HG03469 (cell line): ENCODE measurements at regions not wholly inside any gene's neighbourhood (a gene's known extent, or its start where the extent isn't known, plus 50 kb on each side); places are given as distances from the start of the nearest gene placed in this dataset.
A peak's percentile ranks its signal among the peaks of the same experiment; 100 is the strongest.

Experiments
- ATAC-seq: cut with Tn5 transposase; IDR thresholded peaks from one replicate; pipeline ENCODE4 v1.9.1; 2021; ENCODE audit warnings: mild to moderate bottlenecking, moderate library complexity, moderate number of reproducible peaks; ENCODE audit not compliant: unreplicated experiment

DNA sequence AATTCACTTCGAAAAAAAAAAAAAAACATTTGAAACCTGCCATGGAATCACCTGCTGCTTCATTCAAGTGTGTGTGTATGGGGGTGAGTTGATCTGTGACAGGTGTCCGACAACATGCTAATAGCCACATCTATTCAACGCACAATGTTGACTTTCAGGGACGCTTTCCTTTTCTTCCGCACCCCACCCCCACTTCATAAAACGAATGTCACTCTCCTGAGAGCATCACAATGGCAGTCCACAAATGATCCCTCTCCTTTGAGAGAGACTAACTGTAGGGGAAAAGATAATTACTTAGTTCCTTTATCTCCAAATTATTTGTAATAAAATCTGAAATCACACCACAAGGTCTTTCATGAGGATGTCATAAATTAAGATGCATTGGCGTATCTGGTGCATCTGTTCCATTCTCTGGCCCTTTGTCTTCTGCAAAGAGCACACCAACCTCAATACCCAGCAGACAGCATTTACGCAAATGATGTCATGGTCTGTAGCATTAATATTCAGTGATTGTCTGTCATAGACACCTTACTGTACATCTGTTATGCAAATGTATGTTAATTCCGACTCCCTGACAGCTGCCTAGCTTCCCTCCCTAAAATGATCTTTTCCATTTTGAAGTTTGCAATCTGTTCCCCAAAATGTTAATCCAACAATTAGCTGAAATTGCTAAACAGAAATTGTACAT lies 640.0 kb upstream of the BOD1L1 start:
- no peak for ATAC-seq

DNA sequence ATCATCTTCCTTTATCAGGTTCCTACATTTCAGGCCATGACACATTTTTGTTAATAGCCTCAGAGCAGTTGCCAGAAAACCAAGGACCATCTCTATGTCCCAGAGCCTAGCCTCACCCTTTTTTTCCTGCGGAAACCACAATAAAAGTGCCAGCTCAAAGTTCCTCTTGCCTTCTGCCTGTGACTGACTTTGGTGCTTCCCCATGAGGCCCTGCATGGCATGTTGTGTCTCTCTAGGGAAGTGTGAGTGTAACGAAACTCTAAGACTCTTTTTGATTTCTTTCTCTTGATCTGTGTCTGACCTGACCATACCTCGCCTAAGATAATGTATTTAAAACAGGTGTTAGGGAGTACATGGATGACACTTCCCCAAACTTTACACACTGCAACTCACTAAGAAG lies 642.3 kb upstream of the BOD1L1 start:
- ATAC-seq = peak; percentile 63

DNA sequence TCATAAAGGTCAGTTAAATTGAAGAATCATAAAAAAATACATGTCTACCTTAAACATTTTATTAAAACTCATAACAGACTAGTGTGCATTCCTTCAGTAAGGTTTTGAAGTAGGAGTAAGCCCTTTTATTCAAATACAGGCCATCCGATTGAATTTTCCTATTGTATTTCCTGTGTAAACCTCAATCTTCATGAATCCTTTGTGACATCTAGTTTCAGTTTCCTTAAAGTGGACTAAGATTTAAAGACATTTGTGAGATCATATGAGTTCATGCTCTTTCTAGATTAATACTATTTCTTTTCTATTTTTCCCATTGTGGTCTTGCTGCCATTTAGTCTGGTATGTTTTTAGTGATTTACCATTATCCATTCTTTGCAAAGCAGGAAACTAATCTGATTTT lies 644.7 kb upstream of the BOD1L1 start:
- no peak for ATAC-seq

DNA sequence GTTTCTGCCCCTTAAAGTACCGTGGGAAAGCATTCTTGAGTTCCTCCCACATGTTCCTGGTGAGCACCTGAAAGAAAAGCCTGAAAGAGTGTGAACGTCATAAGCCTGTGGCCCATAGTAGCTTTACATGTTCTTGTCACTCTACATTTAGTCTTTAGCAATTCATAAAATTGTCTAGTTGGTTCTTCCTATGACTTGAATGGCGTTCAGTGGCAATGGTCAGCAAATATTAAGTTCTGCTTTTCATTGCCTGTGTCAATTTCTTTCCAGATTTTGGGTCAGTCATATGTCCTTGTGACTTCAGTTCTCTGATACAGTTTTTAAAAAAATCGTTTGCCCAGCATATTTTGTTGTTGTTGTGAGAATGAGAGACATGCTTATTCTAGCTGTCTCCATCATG lies 650.0 kb upstream of the BOD1L1 start:
- ATAC-seq = no peak

DNA sequence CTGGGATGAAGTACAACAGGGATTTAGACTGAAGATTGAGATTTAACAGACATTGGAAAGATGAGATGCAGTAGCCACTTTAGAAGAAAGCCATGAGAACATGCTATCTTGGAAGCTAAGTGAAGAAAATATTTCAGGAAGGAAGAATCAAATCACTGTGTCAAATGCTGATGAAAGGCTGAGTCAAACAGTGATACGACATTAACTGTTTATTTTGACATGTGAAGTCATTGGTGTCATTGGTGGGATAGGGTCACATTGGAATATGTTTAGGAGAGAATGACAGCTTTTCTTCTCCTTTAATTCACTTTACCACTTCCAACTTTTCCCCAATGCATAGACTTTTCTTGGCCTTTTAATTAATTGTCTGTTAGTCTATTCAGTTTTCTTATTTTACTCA lies 653.0 kb upstream of the BOD1L1 start:
- no peak for ATAC-seq

DNA sequence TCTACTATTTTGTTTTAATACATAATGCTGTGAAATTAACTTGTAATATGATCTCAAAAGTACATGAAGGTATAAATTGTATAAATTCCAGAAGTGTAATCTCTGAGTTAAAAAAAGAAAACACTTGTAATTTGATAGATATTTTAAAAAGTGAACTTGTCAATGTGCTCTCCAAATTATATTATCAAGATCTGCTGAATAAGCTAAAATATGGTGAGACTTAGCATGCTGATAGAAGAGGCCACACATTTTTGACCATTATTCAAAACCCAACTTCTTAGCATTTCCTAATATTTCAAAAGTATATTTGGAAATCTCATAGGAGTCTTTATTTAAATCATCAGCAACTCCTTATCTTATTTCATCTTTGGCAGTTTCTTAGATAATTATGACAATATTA lies 657.1 kb upstream of the BOD1L1 start:
- ATAC-seq = no peak

DNA sequence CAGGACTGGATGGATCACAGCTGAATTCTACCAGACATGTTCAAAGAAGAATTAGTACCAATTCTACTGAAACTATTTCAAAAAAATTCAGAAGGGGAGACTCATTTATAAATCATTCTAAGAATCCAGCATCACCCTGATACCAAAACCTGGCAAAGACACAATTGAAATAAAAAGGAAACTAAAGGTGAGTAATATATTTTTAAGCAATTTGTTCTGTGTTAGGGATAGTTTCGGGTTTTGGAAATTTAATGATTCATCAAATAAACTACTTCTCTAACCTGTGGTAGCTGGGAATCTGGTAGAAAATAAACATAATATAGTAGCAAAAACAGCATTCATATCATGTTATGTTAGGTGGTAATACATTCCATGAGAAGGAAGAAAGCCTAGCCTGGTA lies 662.2 kb upstream of the BOD1L1 start:
- no peak for ATAC-seq

DNA sequence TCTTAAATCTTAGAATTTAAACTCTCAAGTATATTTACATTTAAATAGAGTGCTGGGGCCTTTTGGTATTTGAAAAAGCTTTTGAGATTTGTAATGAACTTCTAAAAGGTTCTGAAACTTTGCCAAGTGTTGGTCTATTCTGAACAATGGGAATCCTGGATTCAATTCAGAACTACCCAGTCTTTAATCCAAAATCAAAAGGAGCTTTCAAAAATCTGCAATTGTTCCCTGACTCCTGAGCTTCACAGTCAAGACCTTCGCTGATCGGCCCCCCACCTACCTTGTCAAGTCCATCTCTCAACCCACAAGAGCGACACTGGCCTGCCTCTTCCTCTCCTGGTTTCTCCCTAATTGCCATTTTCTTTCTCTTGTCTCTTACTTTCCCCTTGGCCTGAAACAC lies 666.1 kb upstream of the BOD1L1 start:
- ATAC-seq = no peak

DNA sequence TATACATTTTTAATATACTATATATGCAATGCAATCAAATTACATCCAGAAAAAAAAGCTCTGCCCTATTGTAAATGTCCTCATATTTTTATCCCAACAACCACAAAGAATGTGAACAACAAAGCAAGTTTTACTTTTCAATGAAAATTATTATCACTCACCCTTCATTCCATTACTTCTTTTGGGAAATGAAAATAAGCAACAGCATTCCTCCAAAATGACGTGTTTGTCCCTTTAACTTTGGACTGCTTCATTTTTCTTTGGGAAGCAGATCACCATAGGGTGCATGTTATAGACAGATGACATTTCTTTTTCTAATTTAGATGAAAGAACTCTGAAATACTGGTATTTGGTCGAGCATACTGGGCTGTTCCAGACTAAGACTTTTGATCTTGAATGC lies 667.1 kb upstream of the BOD1L1 start:
- ATAC-seq = no peak

DNA sequence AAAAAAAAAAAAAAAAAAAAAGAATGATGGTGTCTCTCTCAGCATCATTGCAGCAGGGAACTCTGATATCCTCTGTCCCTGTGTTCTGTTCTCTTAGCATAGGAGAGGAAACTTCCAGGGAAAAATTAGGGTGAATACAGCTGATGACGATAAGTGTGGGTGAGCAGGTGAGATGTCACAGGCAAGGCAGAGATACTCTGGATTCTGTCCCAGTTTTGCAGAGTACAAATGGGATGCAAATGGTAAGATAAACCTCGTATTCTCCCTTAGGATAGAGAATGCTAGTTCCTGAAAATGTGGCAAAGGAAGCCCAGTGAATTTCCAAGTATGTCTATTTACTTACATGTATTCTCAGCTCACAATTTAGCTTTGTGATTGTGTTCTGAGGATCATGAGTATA lies 671.6 kb upstream of the BOD1L1 start:
- no peak for ATAC-seq

DNA sequence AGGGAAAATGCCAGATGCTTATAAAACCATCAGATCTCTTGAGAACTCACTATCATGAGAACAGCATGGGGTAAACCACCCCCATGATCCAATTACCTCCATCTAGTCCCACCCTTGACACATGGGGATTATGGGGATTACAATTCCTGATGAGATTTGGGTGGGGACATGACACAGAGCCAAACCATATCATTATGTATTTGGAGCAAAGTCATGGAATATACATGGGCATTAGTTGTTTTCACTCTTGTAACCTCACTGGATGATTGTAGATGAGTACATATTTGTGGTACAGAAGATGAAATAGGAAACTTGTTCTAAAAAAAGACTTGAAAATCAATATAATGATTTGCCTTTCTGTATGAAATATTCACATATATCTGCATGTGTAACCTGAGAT lies 674.5 kb upstream of the BOD1L1 start:
- no peak for ATAC-seq

DNA sequence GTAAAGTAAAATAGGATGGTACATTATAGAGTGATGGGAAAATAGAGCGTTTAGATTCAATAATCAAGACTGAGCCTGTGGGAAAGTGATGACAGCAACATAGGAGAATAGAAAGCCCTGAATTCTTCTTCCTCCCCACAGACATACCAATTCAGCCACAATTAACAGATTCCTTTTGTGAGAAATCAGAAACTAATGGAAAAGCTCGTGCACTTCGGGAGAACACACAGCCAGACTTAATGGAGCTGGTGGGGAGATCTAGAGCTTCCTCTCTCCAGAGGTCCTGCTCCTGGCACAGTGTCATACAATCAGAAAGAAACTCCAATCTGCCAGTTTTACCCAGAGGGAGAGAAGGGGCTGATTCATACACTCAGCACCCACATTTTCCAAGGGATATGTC lies 676.3 kb upstream of the BOD1L1 start:
- ATAC-seq = no peak

DNA sequence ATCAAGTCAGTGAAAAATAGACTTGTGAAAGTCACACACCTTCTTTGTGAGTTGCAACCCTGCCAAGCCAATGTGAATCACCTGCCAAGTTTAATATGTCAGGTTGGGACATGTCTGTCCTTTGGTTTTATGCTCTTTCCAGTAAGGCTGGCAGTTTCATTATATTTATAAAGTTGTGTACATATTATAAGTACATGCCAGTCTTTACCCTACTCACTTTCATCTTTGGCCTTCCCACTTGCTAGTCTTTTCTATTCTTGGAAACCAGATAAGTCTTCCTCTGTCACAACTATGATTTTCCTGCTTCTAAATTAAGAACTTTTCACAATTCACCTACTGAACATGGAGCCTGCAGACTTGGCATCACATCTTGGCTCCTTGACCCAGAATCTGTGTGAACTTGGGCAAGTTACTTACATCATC lies 680.7 kb upstream of the BOD1L1 start:
- no peak for ATAC-seq

DNA sequence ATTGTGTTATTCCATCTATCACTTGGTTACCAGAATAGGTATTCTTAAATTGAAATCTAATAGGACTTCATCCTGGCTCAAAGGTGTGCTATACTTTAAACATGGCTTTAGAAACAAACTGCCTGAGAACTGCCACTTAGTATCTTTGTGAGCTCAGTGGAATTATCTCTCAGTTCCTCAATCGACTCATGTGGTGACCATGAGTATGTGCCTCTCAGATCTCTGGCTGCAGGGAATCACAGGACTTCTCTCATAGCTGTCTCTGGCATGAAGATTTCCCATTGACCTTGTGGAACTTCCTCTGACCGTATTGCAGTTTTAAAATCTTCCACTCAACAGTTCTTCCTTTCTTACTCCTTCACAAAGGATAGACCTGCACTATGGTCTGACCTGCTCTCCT lies 681.9 kb upstream of the BOD1L1 start:
- no peak for ATAC-seq

DNA sequence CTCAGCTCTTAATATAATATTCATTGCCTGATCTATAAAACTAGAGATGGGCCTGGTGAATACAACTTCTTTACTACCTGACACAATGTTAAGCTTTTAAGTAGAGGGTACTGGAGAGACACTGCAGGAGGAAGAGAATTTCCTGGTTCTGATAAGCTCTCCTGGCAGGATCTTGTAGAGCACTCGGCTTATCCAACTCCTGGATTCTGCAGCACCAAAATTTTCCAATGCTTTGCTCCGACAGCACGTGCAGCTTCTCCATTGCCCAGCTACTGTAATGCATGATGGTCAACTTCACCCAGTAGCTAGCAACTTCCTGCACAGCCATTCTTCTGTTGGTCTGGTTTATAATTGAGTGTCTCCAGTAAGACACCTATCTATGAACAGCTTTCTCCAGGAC lies 686.2 kb upstream of the BOD1L1 start:
- no peak for ATAC-seq

DNA sequence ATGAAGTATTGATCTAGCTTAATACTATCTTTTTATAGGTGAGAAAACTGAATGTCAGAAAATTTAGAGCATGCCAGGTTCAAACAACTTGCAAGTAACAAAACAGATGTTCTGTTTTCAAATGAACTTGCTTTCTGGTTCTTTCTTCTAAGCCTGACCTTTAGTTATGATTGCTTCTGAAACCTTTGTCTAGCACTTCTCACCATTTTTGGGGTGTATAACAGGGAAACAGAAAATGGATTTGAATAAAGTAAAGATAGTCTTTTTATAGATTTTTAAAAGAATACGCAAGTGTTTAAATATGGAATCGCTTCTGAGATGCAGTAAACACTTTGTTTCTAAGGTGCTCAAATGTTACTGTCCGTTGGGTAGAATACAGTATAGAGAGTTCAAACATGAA lies 687.2 kb upstream of the CPEB2 start:
- ATAC-seq = no peak

DNA sequence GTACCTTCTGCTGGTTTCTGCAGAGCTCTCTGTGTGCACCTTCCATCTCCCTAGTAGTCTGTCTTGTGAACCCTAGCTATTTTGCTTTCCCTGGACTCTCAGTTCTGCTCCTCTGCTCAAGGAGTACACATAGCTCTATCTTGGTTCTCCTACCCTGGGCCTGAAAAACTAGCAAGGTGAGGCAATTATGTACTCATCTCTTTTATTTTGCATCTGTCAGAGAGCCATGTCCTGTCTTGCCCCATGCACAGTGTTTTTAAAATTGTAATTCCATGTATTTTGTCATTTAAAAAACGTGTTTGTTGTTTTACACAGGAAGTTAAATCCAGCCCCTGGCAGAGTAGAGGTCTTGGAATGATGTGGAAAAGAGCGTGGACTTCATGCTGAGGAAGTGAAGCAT lies 684.9 kb upstream of the CPEB2 start:
- no peak for ATAC-seq

DNA sequence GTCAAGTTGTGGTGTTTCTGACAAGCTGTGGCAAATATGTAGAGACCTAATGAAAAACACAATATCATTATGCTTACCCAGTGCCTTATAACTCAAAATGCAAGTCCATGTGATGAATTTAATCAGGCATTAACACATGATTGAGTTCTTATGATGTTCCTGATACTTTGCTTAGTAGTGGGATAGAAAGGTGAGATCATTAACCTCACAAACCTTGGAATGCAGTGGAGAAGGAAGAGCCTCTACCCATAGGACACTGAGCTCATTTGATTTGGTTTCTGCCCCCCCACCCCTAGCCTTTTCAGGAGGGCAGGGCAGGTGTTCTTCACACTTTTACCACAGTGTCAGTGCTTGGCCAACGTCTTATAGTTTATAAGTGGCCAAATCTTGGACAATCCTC lies 683.6 kb upstream of the CPEB2 start:
- no peak for ATAC-seq

DNA sequence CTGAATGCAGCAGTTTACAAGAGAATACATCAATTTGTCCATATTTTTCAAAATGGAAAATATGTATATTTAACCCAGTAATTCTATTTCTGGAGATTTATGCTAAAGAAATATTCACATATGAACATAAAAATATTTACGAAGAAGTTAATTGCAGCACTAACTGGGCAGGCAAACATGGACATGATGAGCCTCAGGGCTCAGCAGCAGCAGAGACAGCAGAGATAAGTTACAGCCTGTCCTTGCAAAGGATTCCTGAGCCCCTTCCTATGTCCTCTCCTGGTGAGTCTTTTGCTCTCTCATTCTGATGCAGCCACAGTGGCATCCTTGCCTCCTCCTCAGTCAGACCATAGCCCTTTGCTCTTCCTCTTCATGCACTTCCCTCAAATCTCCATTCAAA lies 680.6 kb upstream of the CPEB2 start:
- ATAC-seq = no peak

DNA sequence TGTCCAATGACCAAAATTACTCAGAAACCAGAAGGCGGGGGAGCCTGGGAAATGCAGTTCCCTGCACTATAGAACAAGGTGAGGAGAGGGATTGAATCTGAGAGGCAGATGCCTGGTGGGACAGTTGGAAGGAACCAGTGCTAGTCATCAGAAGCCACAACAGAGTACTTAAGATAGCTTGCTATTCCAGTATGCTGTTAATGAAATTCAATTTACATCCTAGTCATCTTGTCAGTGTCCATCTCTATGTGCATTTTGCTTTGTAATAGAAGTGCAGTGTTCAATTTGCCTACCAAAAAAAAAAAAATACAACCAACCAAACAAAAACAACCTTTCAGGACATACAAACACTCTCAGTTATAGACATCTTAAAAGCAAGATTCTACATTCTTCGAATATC lies 679.1 kb upstream of the CPEB2 start:
- no peak for ATAC-seq

DNA sequence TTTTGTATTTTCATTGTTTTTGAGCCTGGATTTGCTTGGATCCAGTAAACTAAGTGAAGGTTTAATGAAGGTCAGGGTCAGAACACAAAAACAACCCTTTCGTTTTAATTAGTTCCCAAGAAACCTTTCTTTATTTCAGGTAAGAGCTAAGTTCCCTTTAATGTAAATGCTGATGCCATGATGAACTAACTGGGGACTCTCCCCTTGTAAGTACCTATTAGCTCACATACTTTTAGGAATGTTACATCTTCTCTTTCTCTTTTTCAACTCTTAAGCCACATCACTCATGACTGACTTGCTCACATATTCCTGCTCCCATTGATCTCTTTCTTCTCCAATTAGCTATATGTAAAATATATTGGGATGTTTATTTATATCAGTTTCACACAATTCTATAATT lies 673.1 kb upstream of the CPEB2 start:
- ATAC-seq = no peak

DNA sequence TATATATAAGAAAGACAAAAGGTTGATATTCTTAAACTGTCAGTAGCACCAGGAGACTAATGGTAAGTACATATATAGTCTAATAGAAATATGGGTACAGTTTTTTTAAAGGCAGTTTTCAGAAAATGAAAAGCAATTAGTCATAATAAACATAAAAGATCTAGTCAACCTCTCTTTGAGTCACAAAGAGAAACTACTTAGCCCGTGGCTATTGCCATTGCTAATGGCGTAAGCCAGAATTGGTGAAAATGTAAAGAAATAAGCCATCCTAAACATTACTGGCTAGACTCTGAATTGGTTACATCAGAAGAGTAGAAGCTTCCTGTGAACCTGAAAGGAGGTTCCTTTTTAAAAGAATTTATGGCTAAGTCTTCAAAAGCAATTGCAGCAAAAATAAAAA lies 668.7 kb upstream of the CPEB2 start:
- ATAC-seq = no peak

DNA sequence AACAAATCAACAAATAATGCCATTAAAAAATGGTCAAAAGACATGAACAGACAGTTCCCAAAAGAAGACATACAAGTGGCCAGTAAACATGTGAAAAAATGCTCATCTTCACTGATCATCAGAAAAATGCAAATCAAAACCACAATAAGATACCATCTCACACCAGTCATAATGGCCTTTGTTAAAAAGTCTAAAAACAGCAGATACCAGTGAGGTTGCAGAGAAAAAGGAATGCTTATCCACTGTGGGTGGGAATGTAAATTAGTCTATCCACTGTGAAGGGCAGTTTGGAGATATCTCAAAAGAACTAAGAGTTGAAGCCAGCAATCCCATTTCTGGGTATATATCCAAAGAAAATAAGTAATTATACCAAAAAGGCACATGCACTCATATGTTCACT lies 668.1 kb upstream of the CPEB2 start:
- no peak for ATAC-seq

DNA sequence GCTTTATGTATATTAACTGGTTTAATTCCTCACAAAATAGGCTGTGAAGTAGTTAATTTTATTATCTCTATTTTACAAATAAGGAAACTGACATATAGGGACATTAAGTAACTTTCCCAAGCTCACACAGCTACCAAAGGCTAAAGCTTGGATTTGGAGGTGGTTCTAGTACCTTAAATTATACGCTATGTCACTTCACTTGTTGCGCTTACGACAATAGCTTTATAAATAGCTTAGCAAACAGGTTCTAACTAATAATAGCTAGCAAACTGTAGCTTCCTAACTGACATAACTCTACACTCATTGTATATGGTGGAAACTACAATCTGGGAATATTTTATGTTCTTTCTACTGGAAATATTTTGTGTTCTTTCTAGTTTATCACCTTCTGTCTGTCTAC lies 666.4 kb upstream of the CPEB2 start:
- no peak for ATAC-seq
